Heart right ventricle (tissue), 16 donors: ENCODE measurements at regions not wholly inside any gene's neighbourhood (a gene's known extent, or its start where the extent isn't known, plus 50 kb on each side); places are given as distances from the start of the nearest gene placed in this dataset.

Experiments used
- ATAC-seq, 8 donors: fragments of 200-7000 bp; cut with Tn5 transposase; one replicate each; pipeline ENCODE4 v1.9.1; 2020; ENCODE audit warnings: mild to moderate bottlenecking in 8 of 8, moderate library complexity in 8 of 8, moderate number of reproducible peaks in 1 of 8
- DNase-seq, 2 donors: peaks; one replicate each; pipeline ENCODE4 v3.0.0-alpha.2; 2020
- H3K27ac ChIP-seq, 10 donors: fragments of 200-600 bp; sonication (generic) in 2 of 10; one replicate each; pipeline versions ENCODE4 v1.5.0 to v1.8.0; 2020 to 2022; ENCODE audit warnings: mild to moderate bottlenecking in 3 of 10
- H3K27me3 ChIP-seq, 7 donors: fragments of 200-600 bp; one replicate each; pipeline ENCODE4 v1.8.0; 2021 to 2022; ENCODE audit warnings: mild to moderate bottlenecking in 2 of 7
- H3K36me3 ChIP-seq, 9 donors: fragments of 200-600 bp; sonication (generic) in 1 of 9; one replicate each; pipeline versions ENCODE4 v1.5.0 to v1.8.0; 2020 to 2022; ENCODE audit warnings: mild to moderate bottlenecking in 2 of 9
- H3K4me1 ChIP-seq, 9 donors: fragments of 200-600 bp; sonication (generic) in 1 of 9; one replicate each; pipeline versions ENCODE4 v1.5.0 to v1.8.0; 2020 to 2022; ENCODE audit warnings: mild to moderate bottlenecking in 4 of 9
- H3K4me3 ChIP-seq, 10 donors: fragments of 200-600 bp; sonication (generic) in 2 of 10; one replicate each; pipeline versions ENCODE4 v1.5.0 to v1.8.0; 2020 to 2022; ENCODE audit warnings: mild to moderate bottlenecking in 7 of 10, moderate library complexity in 2 of 10
- H3K9me3 ChIP-seq, 11 donors: fragments of 200-600 bp in 10 of 11; sonication (generic) in 2 of 11; one replicate each; pipeline versions ENCODE4 v1.5.0 to v1.8.0; 2013 to 2022; ENCODE audit warnings: mild to moderate bottlenecking in 2 of 11, control low read depth in 1 of 11, moderate library complexity in 1 of 11
- CTCF ChIP-seq, 9 donors: fragments of 200-600 bp; sonication (generic) in 2 of 9; IDR thresholded peaks; one replicate each; pipeline versions ENCODE4 v1.5.0 to v1.8.0; 2021 to 2022; ENCODE audit warnings: antibody characterized with exemption in 9 of 9, mild to moderate bottlenecking in 5 of 9, moderate library complexity in 1 of 9
- WGBS, 2 donors: extraction: QIAGEN DNeasy Blood & Tissue Kit; methylation state at CpG; one replicate each; pipeline ENCODE4 v1.1.7; 2013; ENCODE audit warnings: inconsistent platforms in 1 of 2; 5-methylcytosine and 5-hydroxymethylcytosine counted together
- intact Hi-C, 10 donors: fragments of 100-400 bp; cut with DNase I; formaldehyde crosslinking; loops; one replicate each; pipeline versions ENCODE4 v1.11.1 to v1.14.2; 2022
- donor health status: Arrhythmogenic right ventricular cardiomyopathy.
- donor health status: ischemic (EF 13 %, LVEDD 7.1; RV severe dilation, severe dysfunction).
- donor health status: healthy with polysubstance abuse.
- donor health status: DM: no; HTN: yes; CAD: no.
- donor health status: DM: no; HTN: no; CAD: no.
- donor health status: ischemic (EF 25% LVEDD 6.9; RV normal size, moderate dysfunction).
- donor health status: ischemic (EF 25% LVEDD 5.7; RV mildly dilated, moderate dysfunction).
- donor health status: healthy.
- donor health status: DM: yes; HTN: yes; CAD: no.
- donor health status: Ischemic cardiomyopathy.
- donor health status: ischemic (EF 35%, LVEDD 5.7; RV mildly dilated, moderate dysfunction).
- donor health status: nonischemic (EF 11% LVEDD 7.7; RV severe dilation, severe dysfunction).
- donor health status: DM: yes; HTN: yes; CAD: no.
- donor health status: PGD.
- donor health status: ischemic (EF 29% LVEDD 5.4; RV normal size, mild dysfunction).
- donor health status: nonischemic (EF 23%, LVEDD 6.1; RV moderate dilation, normal function).

- Histone ChIP-seq H3K27me3 (peaks cover 8 to 73% (median 63%) of the 10 kb centered on the region in 7 donors), H3K9me3 (peaks cover 0 to 10% (median 0%) of the 10 kb centered on the region in 11 donors), H3K27ac (no peak overlapping the region), H3K4me3 (no peak overlapping the region), H3K4me1 (no peaks in the 10 kb centered on the region), H3K36me3 (no peaks in the 10 kb centered on the region)
- no peak for DNase-seq
- TF ChIP-seq CTCF (IDR thresholded peaks at IDR 0.05): no peak
- WGBS, 2 donors: 46 to 56% methylated on average over 13 of the region's 13 CpGs
- ATAC-seq: no peak
- intact Hi-C loops: no loop called here
These were observed 153.1 kb downstream of the BCL11B start for GRCh38 chr14:99118946-99119345.
